Esophagus squamous epithelium (tissue), 4 donors: ENCODE measurements at regions not wholly inside any gene's neighbourhood (a gene's known extent, or its start where the extent isn't known, plus 50 kb on each side); places are given as distances from the start of the nearest gene placed in this dataset.

Experiments
- POLR2A ChIP-seq, 4 donors: fragments of 450-650 bp; IDR thresholded peaks; one replicate each; pipeline ENCODE4 v1.6.1; 2017; ENCODE audit warnings: antibody characterized with exemption in 4 of 4, mild to moderate bottlenecking in 4 of 4, moderate library complexity in 3 of 4
- TF ChIP-seq, protein P1 (sequence below), 6 experiments: fragments of 450-650 bp in 4 of 6; fragments of 200-600 bp in 2 of 6; sonication (generic) in 2 of 6; IDR thresholded peaks; one replicate each; pipeline ENCODE4 v1.5.1; 2016 to 2019; ENCODE audit warnings: antibody characterized with exemption in 6 of 6, mild to moderate bottlenecking in 4 of 6, moderate library complexity in 4 of 6

DNA sequence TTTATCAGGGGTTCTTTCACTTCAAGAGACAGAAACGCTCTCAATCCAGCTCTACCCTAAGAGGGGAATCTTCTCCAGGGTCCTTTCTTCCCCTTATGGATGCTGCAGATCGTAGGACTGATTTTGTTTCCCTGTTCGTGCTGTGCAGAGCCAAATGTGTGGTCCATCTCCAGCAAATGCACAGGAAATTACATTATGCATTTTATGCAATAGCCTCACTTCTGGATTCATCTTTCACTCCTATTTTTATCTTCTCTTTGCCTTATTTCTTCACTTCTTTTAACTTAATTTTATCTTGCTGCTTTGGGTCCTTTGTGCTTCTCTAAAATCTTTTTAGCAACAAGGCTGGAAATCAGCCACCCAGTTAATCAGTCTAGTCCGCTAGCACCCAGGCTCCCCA is 184.5 kb upstream of the INHBA start:
- TF ChIP-seq, protein P1, sequence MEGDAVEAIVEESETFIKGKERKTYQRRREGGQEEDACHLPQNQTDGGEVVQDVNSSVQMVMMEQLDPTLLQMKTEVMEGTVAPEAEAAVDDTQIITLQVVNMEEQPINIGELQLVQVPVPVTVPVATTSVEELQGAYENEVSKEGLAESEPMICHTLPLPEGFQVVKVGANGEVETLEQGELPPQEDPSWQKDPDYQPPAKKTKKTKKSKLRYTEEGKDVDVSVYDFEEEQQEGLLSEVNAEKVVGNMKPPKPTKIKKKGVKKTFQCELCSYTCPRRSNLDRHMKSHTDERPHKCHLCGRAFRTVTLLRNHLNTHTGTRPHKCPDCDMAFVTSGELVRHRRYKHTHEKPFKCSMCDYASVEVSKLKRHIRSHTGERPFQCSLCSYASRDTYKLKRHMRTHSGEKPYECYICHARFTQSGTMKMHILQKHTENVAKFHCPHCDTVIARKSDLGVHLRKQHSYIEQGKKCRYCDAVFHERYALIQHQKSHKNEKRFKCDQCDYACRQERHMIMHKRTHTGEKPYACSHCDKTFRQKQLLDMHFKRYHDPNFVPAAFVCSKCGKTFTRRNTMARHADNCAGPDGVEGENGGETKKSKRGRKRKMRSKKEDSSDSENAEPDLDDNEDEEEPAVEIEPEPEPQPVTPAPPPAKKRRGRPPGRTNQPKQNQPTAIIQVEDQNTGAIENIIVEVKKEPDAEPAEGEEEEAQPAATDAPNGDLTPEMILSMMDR (IDR thresholded peaks at IDR 0.05): no peak
- TF ChIP-seq POLR2A (IDR thresholded peaks at IDR 0.05): no peak
